MCF 10A (cell line): ENCODE measurements at regions not wholly inside any gene's neighbourhood (a gene's known extent, or its start where the extent isn't known, plus 50 kb on each side); places are given as distances from the start of the nearest gene placed in this dataset.
A peak's percentile ranks its signal among the peaks of the same experiment; 100 is the strongest.

ENCODE experiments used
- BruUV-seq: library from RNA; stranded (reverse); fragments of 400-500 nt; replicated peaks from 2 replicates; lab custom pipeline; 2021; lab: Mats Ljungman, UMichigan
- CTCF ChIA-PET: fragments of 300-600 bp; sonication (Branson Sonifier 250); formaldehyde crosslinking; extraction: SDS; loops from one replicate; lab custom pipeline; 2021; ENCODE audit warnings: antibody characterized with exemption, inconsistent platforms; lab: Yijun Ruan, JAX
- POLR2A ChIA-PET: fragments of 300-600, 350-650 bp; sonication (Branson Sonifier 250); formaldehyde crosslinking; extraction: SDS; loops from one replicate; lab custom pipeline; 2020; ENCODE audit warnings: antibody characterized with exemption, inconsistent platforms; lab: Yijun Ruan, JAX
- DNase-seq: peaks from one replicate; pipeline ENCODE4 v3.0.0-alpha.2; 2018; ENCODE audit not compliant: unreplicated experiment
- H3K27ac Mint-ChIP-seq: one replicate; pipeline ENCODE4 v1.8.0; 2022; ENCODE audit warnings: mild to moderate bottlenecking, low read depth, mixed read lengths; ENCODE audit not compliant: unreplicated experiment
- H3K27me3 Mint-ChIP-seq: one replicate; pipeline ENCODE4 v1.8.0; 2022; ENCODE audit warnings: mixed read lengths; ENCODE audit not compliant: insufficient read depth, unreplicated experiment
- H3K36me3 Mint-ChIP-seq: one replicate; pipeline ENCODE4 v1.8.0; 2022; ENCODE audit warnings: mild to moderate bottlenecking, moderate library complexity, mixed read lengths; ENCODE audit not compliant: insufficient read depth, unreplicated experiment
- H3K4me1 Mint-ChIP-seq: one replicate; pipeline ENCODE4 v1.8.0; 2022; ENCODE audit warnings: mixed read lengths; ENCODE audit not compliant: insufficient read depth, unreplicated experiment
- H3K4me3 Mint-ChIP-seq: one replicate; pipeline ENCODE4 v1.8.0; 2022; ENCODE audit warnings: mild to moderate bottlenecking, moderate library complexity, mixed read lengths; ENCODE audit not compliant: unreplicated experiment
- H3K9me3 Mint-ChIP-seq: one replicate; pipeline ENCODE4 v1.8.0; 2022; ENCODE audit warnings: mixed read lengths; ENCODE audit not compliant: unreplicated experiment
- intact Hi-C: fragments of 100-400 bp; cut with micrococcal nuclease; formaldehyde crosslinking; loops from 2 replicates; pipeline ENCODE4 v1.14.1; 2022
- TF ChIP-seq, protein P1 (sequence below): fragments of 200-600 bp; IDR thresholded peaks from one replicate; pipeline ENCODE4 v1.8.0; 2022; ENCODE audit warnings: antibody characterized with exemption, mild to moderate bottlenecking; ENCODE audit not compliant: unreplicated experiment

DNA sequence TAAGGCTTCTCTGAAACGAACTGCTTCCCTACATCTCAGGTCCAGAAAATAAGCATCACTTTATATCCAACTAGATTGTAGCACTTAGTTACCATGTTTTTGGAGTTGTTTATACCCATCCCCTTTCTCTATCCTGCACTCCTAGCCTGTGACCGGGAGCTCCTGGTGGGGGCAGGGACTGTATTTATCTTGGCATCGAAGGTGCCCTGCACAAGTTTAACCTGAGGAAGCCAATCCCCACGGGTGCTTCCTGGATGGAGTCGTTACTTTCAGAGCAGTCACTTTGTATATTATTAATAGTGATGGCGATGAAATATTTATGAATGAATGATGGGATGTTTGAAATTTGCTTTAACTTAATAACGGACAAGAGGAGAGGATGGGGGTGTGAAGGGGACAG lies 73.9 kb downstream of the KLHDC7A start:
- peaks cover 89% of the 10 kb centered on the region for H3K27me3 Mint-ChIP-seq
- no peaks in the 10 kb centered on the region for H3K36me3 Mint-ChIP-seq
- intact Hi-C loops, result no loop called here
- H3K9me3 Mint-ChIP-seq, result no peaks in the 10 kb centered on the region
- H3K4me3 Mint-ChIP-seq, result no peak overlapping the region
- no TSS peak for BruUV-seq
- no peaks in the 10 kb centered on the region for H3K4me1 Mint-ChIP-seq
- TF ChIP-seq, protein P1, sequence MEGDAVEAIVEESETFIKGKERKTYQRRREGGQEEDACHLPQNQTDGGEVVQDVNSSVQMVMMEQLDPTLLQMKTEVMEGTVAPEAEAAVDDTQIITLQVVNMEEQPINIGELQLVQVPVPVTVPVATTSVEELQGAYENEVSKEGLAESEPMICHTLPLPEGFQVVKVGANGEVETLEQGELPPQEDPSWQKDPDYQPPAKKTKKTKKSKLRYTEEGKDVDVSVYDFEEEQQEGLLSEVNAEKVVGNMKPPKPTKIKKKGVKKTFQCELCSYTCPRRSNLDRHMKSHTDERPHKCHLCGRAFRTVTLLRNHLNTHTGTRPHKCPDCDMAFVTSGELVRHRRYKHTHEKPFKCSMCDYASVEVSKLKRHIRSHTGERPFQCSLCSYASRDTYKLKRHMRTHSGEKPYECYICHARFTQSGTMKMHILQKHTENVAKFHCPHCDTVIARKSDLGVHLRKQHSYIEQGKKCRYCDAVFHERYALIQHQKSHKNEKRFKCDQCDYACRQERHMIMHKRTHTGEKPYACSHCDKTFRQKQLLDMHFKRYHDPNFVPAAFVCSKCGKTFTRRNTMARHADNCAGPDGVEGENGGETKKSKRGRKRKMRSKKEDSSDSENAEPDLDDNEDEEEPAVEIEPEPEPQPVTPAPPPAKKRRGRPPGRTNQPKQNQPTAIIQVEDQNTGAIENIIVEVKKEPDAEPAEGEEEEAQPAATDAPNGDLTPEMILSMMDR, result no peak
- no peak for DNase-seq
- H3K27ac Mint-ChIP-seq, result no peak overlapping the region
- POLR2A ChIA-PET, result no interaction called here
- CTCF ChIA-PET, result interaction anchor here (2.1 kb wide), 1 partner anchor 27 kb away, joined by 18 read pairs; no protein-coding TSS in a partner anchor

- ChIA-PET CTCF (interaction anchor here (2.1 kb wide), 1 partner anchor 27 kb away, joined by 18 read pairs; no protein-coding TSS in a partner anchor), POLR2A (no interaction called here)
- no TSS peak for BruUV-seq
- Mint-ChIP-seq H3K27me3 (peaks cover 89% of the 10 kb centered on the region), H3K9me3 (no peaks in the 10 kb centered on the region), H3K4me1 (no peaks in the 10 kb centered on the region), H3K4me3 (no peak overlapping the region), H3K36me3 (no peaks in the 10 kb centered on the region), H3K27ac (no peak overlapping the region)
- intact Hi-C loops, result no loop called here
- TF ChIP-seq, protein P1, result no peak
- no peak for DNase-seq
Measured at GRCh38 chr1:18555036-18555435, 74.3 kb downstream of the KLHDC7A start.

GRCh38 chr1:18556364-18556763 lies 74.3 kb upstream of the PAX7 start:
- intact Hi-C loops, result loop anchor here (1.0 kb wide), 1 partner anchor 25 kb away; no protein-coding TSS in a partner anchor

DNA sequence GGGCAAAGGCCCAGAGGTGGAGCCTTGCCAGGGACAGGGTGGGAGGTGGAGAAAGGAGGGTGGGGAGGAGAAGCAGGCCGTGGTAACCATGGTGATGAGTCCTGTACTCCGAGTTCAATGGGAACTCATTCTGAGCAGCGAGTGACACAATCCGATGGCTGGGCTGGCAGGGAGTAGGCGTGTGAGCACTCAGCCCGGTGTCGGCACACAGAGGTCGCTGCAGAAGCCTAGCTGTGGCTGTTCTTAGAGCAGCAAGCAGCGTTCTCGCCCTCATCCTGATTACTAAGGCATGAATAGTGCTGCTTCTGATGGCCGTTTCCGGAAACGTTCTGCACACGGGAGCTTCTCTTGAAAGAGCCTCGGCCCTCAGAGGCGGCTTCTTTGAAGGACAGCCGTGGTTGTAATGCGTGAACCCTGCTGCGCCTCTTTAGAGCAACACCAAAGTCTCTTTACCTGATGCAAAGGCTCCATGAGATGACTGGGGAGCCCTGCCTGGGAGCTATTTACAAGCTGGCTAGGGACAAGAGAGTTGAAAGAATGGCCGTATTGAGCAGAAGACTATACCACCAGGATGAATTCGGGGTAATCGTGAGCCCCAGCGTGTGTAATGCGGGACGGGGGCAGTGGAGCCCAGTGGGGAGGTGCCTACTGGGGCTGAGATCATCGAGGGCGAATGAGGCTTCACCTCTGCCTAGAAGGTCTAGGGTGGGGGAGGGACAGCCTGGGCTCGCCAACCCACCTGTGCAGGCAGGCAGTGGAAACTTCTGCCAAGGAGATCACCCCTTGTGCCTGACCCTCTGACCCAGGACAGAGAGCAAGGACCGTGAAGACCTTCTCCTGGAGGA lies 72.8 kb upstream of the PAX7 start:
- CTCF ChIA-PET, result interaction anchor here (0.6 to 2.2 kb wide), 4 partner anchors 8 to 26 kb away, joined by 3 to 12 read pairs (median 4); no protein-coding TSS in a partner anchor
- no peaks in the 10 kb centered on the region for H3K36me3 Mint-ChIP-seq
- H3K27ac Mint-ChIP-seq, result no peak overlapping the region
- intact Hi-C loops, result no loop called here
- POLR2A ChIA-PET, result no interaction called here
- DNase-seq, result peak; percentile 9
- TF ChIP-seq, protein P1, result no peak
- no TSS peak for BruUV-seq
- H3K4me1 Mint-ChIP-seq, result no peaks in the 10 kb centered on the region
- peaks cover 89% of the 10 kb centered on the region for H3K27me3 Mint-ChIP-seq
- H3K4me3 Mint-ChIP-seq, result no peak overlapping the region
- H3K9me3 Mint-ChIP-seq, result no peaks in the 10 kb centered on the region

More at GRCh38 chr1:18556364-18556763, 74.3 kb upstream of the PAX7 start:
- no peaks in the 10 kb centered on the region for H3K36me3 Mint-ChIP-seq
- BruUV-seq, result no TSS peak
- no peaks in the 10 kb centered on the region for H3K4me1 Mint-ChIP-seq
- TF ChIP-seq, protein P1, result peak; percentile 20
- H3K9me3 Mint-ChIP-seq, result no peaks in the 10 kb centered on the region
- CTCF ChIA-PET, result interaction anchor here (0.5 to 2.2 kb wide), 8 partner anchors 11 to 1420 kb away, joined by 3 to 12 read pairs (median 3); no protein-coding TSS in a partner anchor
- DNase-seq, result peak; percentile 49
- POLR2A ChIA-PET, result no interaction called here
- no peak overlapping the region for H3K4me3 Mint-ChIP-seq
- H3K27me3 Mint-ChIP-seq, result peaks cover 89% of the 10 kb centered on the region
- no peak overlapping the region for H3K27ac Mint-ChIP-seq
